ENCODE measurements at regions not wholly inside any gene's neighbourhood (a gene's known extent, or its start where the extent isn't known, plus 50 kb on each side); places are given as distances from the start of the nearest gene placed in this dataset.

- H4K5ac ChIP-seq (ENCODE audit: insufficient read length, low read depth, low read length), result no peak overlapping the region
- H3K9me3 ChIP-seq (ENCODE audit: control insufficient read depth, low read depth, low read length), result no peaks in the 10 kb centered on the region
- no peaks in the 10 kb centered on the region for H4K20me1 ChIP-seq (ENCODE audit: control insufficient read depth, insufficient read depth, insufficient read length)
- H2BK15ac ChIP-seq (ENCODE audit: low read depth, low read length), result no peak overlapping the region
- H3K4ac ChIP-seq (ENCODE audit: low read depth, low read length), result no peak overlapping the region
- Mint-ChIP-seq H3K9me3 (peaks cover 0 to 2% of the 10 kb centered on the region in 2 experiments; a peak in 2 of 5 replicates), H3K36me3 (ENCODE audit: insufficient read depth in 1 of 3, low read depth in 3 of 3) (no peaks in the 10 kb centered on the region), H3K4me1 (no peaks in the 10 kb centered on the region), H3K27ac (no peak overlapping the region), H3K4me3 (no peak overlapping the region), H3K27me3 (ENCODE audit: low read depth) (no peaks in the 10 kb centered on the region; the same call in 1 of the 2 replicates)
- no peaks in the 10 kb centered on the region for H3K79me1 ChIP-seq (ENCODE audit: insufficient read depth, low read depth, low read length, poor library complexity, severe bottlenecking)
- H3K4me2 ChIP-seq (ENCODE audit: insufficient read depth, insufficient read length, low read length), result no peak overlapping the region
- no peak overlapping the region for H2AFZ ChIP-seq (ENCODE audit: low read length)
- no peak overlapping the region for H4K91ac ChIP-seq (ENCODE audit: insufficient read length, low read depth, low read length)
- no peaks in the 10 kb centered on the region for H3K4me1 ChIP-seq (ENCODE audit: insufficient read depth, low read length)
- H2BK12ac ChIP-seq (ENCODE audit: insufficient read length, low read depth, low read length), result no peak overlapping the region
- no peaks in the 10 kb centered on the region; the same call in 1 of the 2 replicates for H3K27me3 ChIP-seq (ENCODE audit: insufficient read depth, low read length)
- no peak for DNase-seq
- no peaks in the 10 kb centered on the region for H3K79me2 ChIP-seq (ENCODE audit: insufficient read depth, low read length)
- no peak overlapping the region for H3K9ac ChIP-seq (ENCODE audit: extremely low read depth, insufficient read length, low read length)
- H2BK120ac ChIP-seq (ENCODE audit: low read depth, low read length, poor library complexity, severe bottlenecking), result no peak overlapping the region
- H3K18ac ChIP-seq (ENCODE audit: insufficient read length, low read depth, low read length), result no peak overlapping the region
- no peak overlapping the region for H3K27ac ChIP-seq (ENCODE audit: insufficient read length, low read depth, low read length)
- H3K23ac ChIP-seq (ENCODE audit: insufficient read length, low read depth, low read length), result no peak overlapping the region
- no peak overlapping the region for H2AK5ac ChIP-seq (ENCODE audit: insufficient read length, low read length)
- H2BK20ac ChIP-seq (ENCODE audit: low read depth, low read length, poor library complexity, severe bottlenecking), result no peak overlapping the region
- H3K23me2 ChIP-seq (ENCODE audit: insufficient read length, low read depth, low read length, poor library complexity, severe bottlenecking), result no peaks in the 10 kb centered on the region
- TF ChIP-seq, protein P1, sequence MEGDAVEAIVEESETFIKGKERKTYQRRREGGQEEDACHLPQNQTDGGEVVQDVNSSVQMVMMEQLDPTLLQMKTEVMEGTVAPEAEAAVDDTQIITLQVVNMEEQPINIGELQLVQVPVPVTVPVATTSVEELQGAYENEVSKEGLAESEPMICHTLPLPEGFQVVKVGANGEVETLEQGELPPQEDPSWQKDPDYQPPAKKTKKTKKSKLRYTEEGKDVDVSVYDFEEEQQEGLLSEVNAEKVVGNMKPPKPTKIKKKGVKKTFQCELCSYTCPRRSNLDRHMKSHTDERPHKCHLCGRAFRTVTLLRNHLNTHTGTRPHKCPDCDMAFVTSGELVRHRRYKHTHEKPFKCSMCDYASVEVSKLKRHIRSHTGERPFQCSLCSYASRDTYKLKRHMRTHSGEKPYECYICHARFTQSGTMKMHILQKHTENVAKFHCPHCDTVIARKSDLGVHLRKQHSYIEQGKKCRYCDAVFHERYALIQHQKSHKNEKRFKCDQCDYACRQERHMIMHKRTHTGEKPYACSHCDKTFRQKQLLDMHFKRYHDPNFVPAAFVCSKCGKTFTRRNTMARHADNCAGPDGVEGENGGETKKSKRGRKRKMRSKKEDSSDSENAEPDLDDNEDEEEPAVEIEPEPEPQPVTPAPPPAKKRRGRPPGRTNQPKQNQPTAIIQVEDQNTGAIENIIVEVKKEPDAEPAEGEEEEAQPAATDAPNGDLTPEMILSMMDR (conservative IDR thresholded peaks at IDR 0.05), result no peak
- H3T11ph ChIP-seq (ENCODE audit: low read length), result no peak overlapping the region
- no CpG with 5 or more reads among the region's 3 CpGs for WGBS (ENCODE audit: extremely low coverage, insufficient read length, low lambda C conversion rate)
- no peak overlapping the region for H3K56ac ChIP-seq (ENCODE audit: insufficient read length, low read depth, low read length)
- H4K8ac ChIP-seq (replicated peaks; ENCODE audit: insufficient read length, low read depth, low read length), result no peak overlapping the region
- H3K14ac ChIP-seq (ENCODE audit: insufficient read depth, low read length), result no peak overlapping the region
- H2BK5ac ChIP-seq (ENCODE audit: insufficient read length, low read length), result no peak overlapping the region
These were observed 332.2 kb upstream of the RAG2 start for GRCh38 chr11:36930256-36930655.
